Neuronal stem cell (in vitro differentiated cells): ENCODE measurements at regions not wholly inside any gene's neighbourhood (a gene's known extent, or its start where the extent isn't known, plus 50 kb on each side); places are given as distances from the start of the nearest gene placed in this dataset.
A peak's percentile ranks its signal among the peaks of the same experiment; 100 is the strongest.

Experiments
- DNase-seq: peaks from one replicate; pipeline ENCODE4 v3.0.0-alpha.2; 2013; ENCODE audit warnings: low spot score
- H2AFZ ChIP-seq: one replicate; pipeline ENCODE4 v1.6.1; 2013; ENCODE audit warnings: mild to moderate bottlenecking, low read length, inconsistent platforms
- H2AK5ac ChIP-seq: 2 replicates; pipeline ENCODE4 v1.6.1; 2013; ENCODE audit warnings: low read depth, mild to moderate bottlenecking, inconsistent platforms, low read length, moderate library complexity, mixed read lengths
- H2BK120ac ChIP-seq: 2 replicates; pipeline ENCODE4 v1.6.1; 2013; ENCODE audit warnings: low read depth, mild to moderate bottlenecking, inconsistent platforms, low read length, moderate library complexity, mixed read lengths
- H2BK12ac ChIP-seq: one replicate; pipeline ENCODE4 v1.6.1; 2013; ENCODE audit warnings: low read length, inconsistent platforms
- H2BK15ac ChIP-seq: 2 replicates; pipeline ENCODE4 v1.6.1; 2013; ENCODE audit warnings: mild to moderate bottlenecking, low read length, inconsistent platforms, mixed read lengths
- H2BK5ac ChIP-seq: one replicate; pipeline ENCODE4 v1.6.1; 2013; ENCODE audit warnings: inconsistent platforms, mild to moderate bottlenecking, low read length, moderate library complexity
- H3K14ac ChIP-seq: one replicate; pipeline ENCODE4 v1.6.1; 2013; ENCODE audit warnings: low read length, inconsistent platforms
- H3K18ac ChIP-seq: 2 replicates; pipeline ENCODE4 v1.6.1; 2013; ENCODE audit warnings: low read length, inconsistent platforms
- H3K23ac ChIP-seq: 2 replicates; pipeline ENCODE4 v1.6.1; 2013; ENCODE audit warnings: low read depth, mild to moderate bottlenecking, mixed read lengths, low read length, inconsistent platforms; ENCODE audit not compliant: poor library complexity
- H3K27ac ChIP-seq: replicated peaks from 3 replicates; pipeline ENCODE4 v1.5.1; 2013; ENCODE audit warnings: low read length, inconsistent platforms
- H3K27me3 ChIP-seq, 3 experiments: 2 replicates each; pipeline ENCODE4 v1.6.1; 2013; ENCODE audit warnings: low read length in 3 of 3, mild to moderate bottlenecking in 2 of 3, inconsistent platforms in 1 of 3, low read depth in 1 of 3, mixed read lengths in 1 of 3, moderate library complexity in 1 of 3; ENCODE audit not compliant: control insufficient read depth in 3 of 3, insufficient read depth in 3 of 3
- H3K36me3 ChIP-seq, 2 donors: replicated peaks in 1 of 2; 2 replicates each; pipeline ENCODE4 v1.6.1; 2013; ENCODE audit warnings: low read length in 2 of 2; ENCODE audit not compliant: control insufficient read depth in 2 of 2, insufficient read depth in 2 of 2
- H3K4ac ChIP-seq: 2 replicates; pipeline ENCODE4 v1.6.1; 2013; ENCODE audit warnings: inconsistent platforms, mild to moderate bottlenecking, low read length, moderate library complexity
- H3K4me1 ChIP-seq, 2 donors: 1 replicate in 1 of 2; 2 replicates in 1 of 2; pipeline ENCODE4 v1.6.1; 2013; ENCODE audit warnings: low read length in 2 of 2, low read depth in 1 of 2; ENCODE audit not compliant: control insufficient read depth in 2 of 2, insufficient read depth in 1 of 2
- H3K4me2 ChIP-seq: one replicate; pipeline ENCODE4 v1.6.1; 2013; ENCODE audit warnings: mild to moderate bottlenecking, low read length, inconsistent platforms; ENCODE audit not compliant: insufficient read depth, poor library complexity, severe bottlenecking
- H3K4me3 ChIP-seq, 2 donors: 2 replicates each; pipeline ENCODE4 v1.5.1; 2013; ENCODE audit warnings: low read length in 2 of 2, mild to moderate bottlenecking in 2 of 2, inconsistent platforms in 1 of 2, moderate library complexity in 1 of 2
- H3K79me1 ChIP-seq: one replicate; pipeline ENCODE4 v1.6.1; 2013; ENCODE audit warnings: low read depth, mild to moderate bottlenecking, inconsistent platforms, low read length, moderate library complexity
- H3K9ac ChIP-seq: one replicate; pipeline ENCODE4 v1.6.1; 2013; ENCODE audit warnings: mild to moderate bottlenecking, low read depth, low read length, inconsistent platforms; ENCODE audit not compliant: poor library complexity
- H3K9me3 ChIP-seq, 2 donors: replicated peaks in 1 of 2; 2 replicates each; pipeline versions ENCODE3 to v1.6.1; 2013; ENCODE audit warnings: low read length in 2 of 2, mild to moderate bottlenecking in 2 of 2, inconsistent platforms in 1 of 2, low read depth in 1 of 2, mixed read lengths in 1 of 2, moderate library complexity in 1 of 2; ENCODE audit not compliant: control insufficient read depth in 2 of 2, insufficient read depth in 1 of 2
- H4K8ac ChIP-seq: one replicate; pipeline ENCODE4 v1.6.1; 2013; ENCODE audit warnings: low read depth, mild to moderate bottlenecking, inconsistent platforms, low read length, moderate library complexity
- H4K91ac ChIP-seq: one replicate; pipeline ENCODE4 v1.6.1; 2013; ENCODE audit warnings: low read length, low read depth, mild to moderate bottlenecking, inconsistent platforms; ENCODE audit not compliant: poor library complexity
- WGBS, 2 donors: extraction: QIAGEN DNeasy Blood & Tissue Kit; methylation state at CpG; one replicate each; pipeline ENCODE4 v1.1.7; 2013; ENCODE audit warnings: missing lambda C conversion rate in 2 of 2, mixed read lengths in 1 of 2; ENCODE audit not compliant: insufficient read length in 2 of 2, insufficient replicate concordance in 1 of 2; ENCODE audit errors: extremely low coverage in 2 of 2; 5-methylcytosine and 5-hydroxymethylcytosine counted together

- H3K27me3 ChIP-seq: no peaks in the 10 kb centered on the region
- H3K79me1 ChIP-seq: no peaks in the 10 kb centered on the region
- no peak overlapping the region for H2AK5ac ChIP-seq
- H2BK12ac ChIP-seq: no peak overlapping the region
- no peak overlapping the region for H2BK5ac ChIP-seq
- H4K91ac ChIP-seq: no peak overlapping the region
- no peaks in the 10 kb centered on the region for H3K4me1 ChIP-seq
- H3K18ac ChIP-seq: no peak overlapping the region
- no peak overlapping the region for H4K8ac ChIP-seq
- peaks cover 3 to 5% of the 10 kb centered on the region in 2 donors for H3K9me3 ChIP-seq
- H3K9ac ChIP-seq: no peak overlapping the region
- no peak overlapping the region for H2AFZ ChIP-seq
- DNase-seq: no peak
- no peak overlapping the region for H2BK120ac ChIP-seq
- no peak overlapping the region for H3K4me3 ChIP-seq
- H3K14ac ChIP-seq: no peak overlapping the region
- H3K36me3 ChIP-seq: no peaks in the 10 kb centered on the region
- H3K4ac ChIP-seq: no peak overlapping the region
- WGBS, 2 donors: no CpG with 5 or more reads among the region's 2 CpGs
- no peak overlapping the region for H3K27ac ChIP-seq
- no peak overlapping the region for H3K4me2 ChIP-seq
- H3K23ac ChIP-seq: no peak overlapping the region
- no peak overlapping the region for H2BK15ac ChIP-seq
These were observed 280.7 kb downstream of the LPIN1 start for GRCh38 chr2:12027136-12027535.

GRCh38 chr2:12031866-12032265, 285.4 kb downstream of the LPIN1 start:
- H2BK120ac ChIP-seq: peak overlapping the region; percentile 61
- H3K9ac ChIP-seq: no peak overlapping the region
- H3K14ac ChIP-seq: no peak overlapping the region
- no peak overlapping the region for H2BK5ac ChIP-seq
- no peak overlapping the region for H3K23ac ChIP-seq
- no peak overlapping the region for H4K8ac ChIP-seq
- H3K4ac ChIP-seq: no peak overlapping the region
- no peak overlapping the region for H2AFZ ChIP-seq
- H3K4me3 ChIP-seq: no peak overlapping the region
- no peaks in the 10 kb centered on the region for H3K4me1 ChIP-seq
- no peaks in the 10 kb centered on the region for H3K79me1 ChIP-seq
- peak overlapping the region; percentile 55 for H3K18ac ChIP-seq
- H3K9me3 ChIP-seq: peaks cover 0 to 3% of the 10 kb centered on the region in 2 donors
- H3K36me3 ChIP-seq: no peaks in the 10 kb centered on the region
- H2BK12ac ChIP-seq: peak overlapping the region; percentile 65
- H3K27ac ChIP-seq: no peak overlapping the region
- H4K91ac ChIP-seq: peak overlapping the region; percentile 48
- no peaks in the 10 kb centered on the region for H3K27me3 ChIP-seq
- H2AK5ac ChIP-seq: peak overlapping the region; percentile 58
- no peak for DNase-seq
- H3K4me2 ChIP-seq: no peak overlapping the region
- no peak overlapping the region for H2BK15ac ChIP-seq
- WGBS, 2 donors: no CpG with 5 or more reads among the region's 4 CpGs

GRCh38 chr2:12032398-12032797, 286.0 kb downstream of the LPIN1 start:
- Histone ChIP-seq H2AFZ (peak overlapping the region; percentile 46), H4K91ac (no peak overlapping the region), H2BK12ac (no peak overlapping the region), H2AK5ac (no peak overlapping the region), H3K23ac (no peak overlapping the region), H2BK5ac (no peak overlapping the region), H3K4ac (no peak overlapping the region), H3K79me1 (no peaks in the 10 kb centered on the region), H2BK15ac (no peak overlapping the region), H2BK120ac (no peak overlapping the region), H3K9ac (no peak overlapping the region), H3K4me1 (no peaks in the 10 kb centered on the region), H3K27ac (no peak overlapping the region), H3K18ac (no peak overlapping the region), H3K36me3 (no peaks in the 10 kb centered on the region), H3K27me3 (no peaks in the 10 kb centered on the region), H3K4me3 (no peak overlapping the region), H3K4me2 (no peak overlapping the region), H3K9me3 (peaks cover 0 to 3% of the 10 kb centered on the region in 2 donors), H4K8ac (no peak overlapping the region), H3K14ac (no peak overlapping the region)
- DNase-seq: no peak
- no CpG with 5 or more reads among the region's 3 CpGs for WGBS, 2 donors

GRCh38 chr2:12032975-12033374, 286.5 kb downstream of the LPIN1 start:
- Histone ChIP-seq H3K27me3 (no peaks in the 10 kb centered on the region), H4K8ac (no peak overlapping the region), H3K4me2 (no peak overlapping the region), H4K91ac (no peak overlapping the region), H2AK5ac (no peak overlapping the region), H3K27ac (no peak overlapping the region), H3K14ac (no peak overlapping the region), H2AFZ (no peak overlapping the region), H2BK12ac (no peak overlapping the region), H3K4me1 (no peaks in the 10 kb centered on the region), H3K23ac (no peak overlapping the region), H3K36me3 (no peaks in the 10 kb centered on the region), H3K9ac (no peak overlapping the region), H2BK15ac (no peak overlapping the region), H3K79me1 (no peaks in the 10 kb centered on the region), H2BK5ac (no peak overlapping the region), H3K18ac (no peak overlapping the region), H3K9me3 (peaks cover 0 to 6% of the 10 kb centered on the region in 2 donors), H3K4ac (no peak overlapping the region), H3K4me3 (no peak overlapping the region), H2BK120ac (no peak overlapping the region)
- no peak for DNase-seq
- no CpG with 5 or more reads among the region's 2 CpGs for WGBS, 2 donors
